Esophagus squamous epithelium (tissue), 4 donors: ENCODE measurements at regions not wholly inside any gene's neighbourhood (a gene's known extent, or its start where the extent isn't known, plus 50 kb on each side); places are given as distances from the start of the nearest gene placed in this dataset.

Source experiments
- POLR2A ChIP-seq, 4 donors: fragments of 450-650 bp; IDR thresholded peaks; one replicate each; pipeline ENCODE4 v1.6.1; 2017; ENCODE audit warnings: antibody characterized with exemption in 4 of 4, mild to moderate bottlenecking in 4 of 4, moderate library complexity in 3 of 4
- TF ChIP-seq, protein P1 (sequence below), 6 experiments: fragments of 450-650 bp in 4 of 6; fragments of 200-600 bp in 2 of 6; sonication (generic) in 2 of 6; IDR thresholded peaks; one replicate each; pipeline ENCODE4 v1.5.1; 2016 to 2019; ENCODE audit warnings: antibody characterized with exemption in 6 of 6, mild to moderate bottlenecking in 4 of 6, moderate library complexity in 4 of 6

DNA sequence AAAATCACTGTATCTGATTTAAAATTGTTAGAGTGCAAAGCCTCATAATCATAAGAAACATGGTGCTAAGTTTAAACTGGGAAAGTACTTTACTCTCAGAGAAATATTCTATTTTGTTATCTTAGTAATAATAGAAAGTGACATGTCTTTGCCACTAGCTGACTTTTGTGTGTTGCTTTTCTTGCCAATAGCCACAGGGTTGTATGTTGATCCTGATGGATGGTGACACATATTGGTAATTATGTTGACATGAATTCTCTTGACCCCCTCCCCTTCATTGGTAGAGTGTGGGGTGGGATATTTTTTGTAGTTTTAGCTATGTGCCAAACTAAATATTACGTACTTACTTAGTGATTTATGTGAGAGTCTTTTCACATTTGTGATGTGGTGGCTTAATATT, 103.1 kb upstream of the MAP9 start:
- TF ChIP-seq POLR2A (IDR thresholded peaks at IDR 0.05), result no peak
- TF ChIP-seq, protein P1, sequence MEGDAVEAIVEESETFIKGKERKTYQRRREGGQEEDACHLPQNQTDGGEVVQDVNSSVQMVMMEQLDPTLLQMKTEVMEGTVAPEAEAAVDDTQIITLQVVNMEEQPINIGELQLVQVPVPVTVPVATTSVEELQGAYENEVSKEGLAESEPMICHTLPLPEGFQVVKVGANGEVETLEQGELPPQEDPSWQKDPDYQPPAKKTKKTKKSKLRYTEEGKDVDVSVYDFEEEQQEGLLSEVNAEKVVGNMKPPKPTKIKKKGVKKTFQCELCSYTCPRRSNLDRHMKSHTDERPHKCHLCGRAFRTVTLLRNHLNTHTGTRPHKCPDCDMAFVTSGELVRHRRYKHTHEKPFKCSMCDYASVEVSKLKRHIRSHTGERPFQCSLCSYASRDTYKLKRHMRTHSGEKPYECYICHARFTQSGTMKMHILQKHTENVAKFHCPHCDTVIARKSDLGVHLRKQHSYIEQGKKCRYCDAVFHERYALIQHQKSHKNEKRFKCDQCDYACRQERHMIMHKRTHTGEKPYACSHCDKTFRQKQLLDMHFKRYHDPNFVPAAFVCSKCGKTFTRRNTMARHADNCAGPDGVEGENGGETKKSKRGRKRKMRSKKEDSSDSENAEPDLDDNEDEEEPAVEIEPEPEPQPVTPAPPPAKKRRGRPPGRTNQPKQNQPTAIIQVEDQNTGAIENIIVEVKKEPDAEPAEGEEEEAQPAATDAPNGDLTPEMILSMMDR (IDR thresholded peaks at IDR 0.05), result no peak
